Keratinocyte (primary cell): ENCODE measurements at regions not wholly inside any gene's neighbourhood (a gene's known extent, or its start where the extent isn't known, plus 50 kb on each side); places are given as distances from the start of the nearest gene placed in this dataset.

ENCODE experiments used
- EZH2 ChIP-seq: IDR thresholded peaks from one replicate; pipeline ENCODE4 v1.6.1; 2012; ENCODE audit warnings: inconsistent platforms, mild to moderate bottlenecking, low read length, moderate library complexity
- TF ChIP-seq, protein P1 (sequence below), 3 experiments: IDR thresholded peaks in 1 of 3; conservative IDR thresholded peaks in 1 of 3; optimal IDR thresholded peaks in 1 of 3; 2 replicates in 2 of 3; 3 replicates in 1 of 3; pipeline versions ENCODE3 to v1.5.1; 2011; ENCODE audit warnings: low read length in 3 of 3, mild to moderate bottlenecking in 3 of 3, moderate library complexity in 2 of 3, control low read depth in 1 of 3, inconsistent platforms in 1 of 3; ENCODE audit not compliant: insufficient read depth in 2 of 3; ENCODE audit errors: extremely low read depth in 1 of 3

DNA sequence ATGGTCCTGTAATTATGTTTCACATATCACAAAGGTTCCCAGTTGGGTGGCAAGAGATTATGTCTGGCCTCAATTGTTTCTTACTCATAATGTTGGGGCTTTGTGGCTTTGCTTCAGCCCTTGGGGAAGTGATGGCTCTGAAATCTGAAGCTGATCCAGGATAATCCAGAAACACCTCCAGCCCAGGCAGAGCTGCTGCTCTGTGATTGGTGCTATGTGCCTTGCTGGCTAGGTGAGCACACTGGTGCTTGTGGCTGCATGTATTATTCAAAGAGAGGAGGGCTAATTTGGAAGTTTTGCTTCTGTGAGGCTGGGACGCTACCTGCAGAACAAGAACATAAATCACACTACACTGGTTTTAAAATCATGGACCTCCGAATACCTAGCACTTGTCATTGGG is 346.6 kb upstream of the MGMT start:
- TF ChIP-seq, protein P1, sequence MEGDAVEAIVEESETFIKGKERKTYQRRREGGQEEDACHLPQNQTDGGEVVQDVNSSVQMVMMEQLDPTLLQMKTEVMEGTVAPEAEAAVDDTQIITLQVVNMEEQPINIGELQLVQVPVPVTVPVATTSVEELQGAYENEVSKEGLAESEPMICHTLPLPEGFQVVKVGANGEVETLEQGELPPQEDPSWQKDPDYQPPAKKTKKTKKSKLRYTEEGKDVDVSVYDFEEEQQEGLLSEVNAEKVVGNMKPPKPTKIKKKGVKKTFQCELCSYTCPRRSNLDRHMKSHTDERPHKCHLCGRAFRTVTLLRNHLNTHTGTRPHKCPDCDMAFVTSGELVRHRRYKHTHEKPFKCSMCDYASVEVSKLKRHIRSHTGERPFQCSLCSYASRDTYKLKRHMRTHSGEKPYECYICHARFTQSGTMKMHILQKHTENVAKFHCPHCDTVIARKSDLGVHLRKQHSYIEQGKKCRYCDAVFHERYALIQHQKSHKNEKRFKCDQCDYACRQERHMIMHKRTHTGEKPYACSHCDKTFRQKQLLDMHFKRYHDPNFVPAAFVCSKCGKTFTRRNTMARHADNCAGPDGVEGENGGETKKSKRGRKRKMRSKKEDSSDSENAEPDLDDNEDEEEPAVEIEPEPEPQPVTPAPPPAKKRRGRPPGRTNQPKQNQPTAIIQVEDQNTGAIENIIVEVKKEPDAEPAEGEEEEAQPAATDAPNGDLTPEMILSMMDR (optimal IDR thresholded peaks at IDR 0.05 in 1 of 3, IDR thresholded peaks at IDR 0.05 in 1 of 3, conservative IDR thresholded peaks at IDR 0.05 in 1 of 3; ENCODE audit: extremely low read depth in 1 of 3, insufficient read depth in 2 of 3, low read length in 3 of 3), result no peak
- no peak for TF ChIP-seq EZH2
